ENCODE measurements at regions not wholly inside any gene's neighbourhood (a gene's known extent, or its start where the extent isn't known, plus 50 kb on each side); places are given as distances from the start of the nearest gene placed in this dataset.

GRCh38 chr4:152007111-152007510 is 246.3 kb upstream of the GATB start:
- TF ChIP-seq CTCF (IDR thresholded peaks at IDR 0.05), result no peak
- TF ChIP-seq ZFX (IDR thresholded peaks at IDR 0.05; ENCODE audit: borderline replicate concordance), result no peak

All from 22Rv1 (cell line).